ENCODE measurements at regions not wholly inside any gene's neighbourhood (a gene's known extent, or its start where the extent isn't known, plus 50 kb on each side); places are given as distances from the start of the nearest gene placed in this dataset.

- H3K4me3 ChIP-seq (ENCODE audit: low read depth, low read length) = no peak overlapping the region
- H3K27me3 ChIP-seq (ENCODE audit: control insufficient read depth, insufficient read depth, low read length) = no peaks in the 10 kb centered on the region
- DNase-seq (ENCODE audit: low read depth) = no peak
- no peak for TF ChIP-seq CTCF (IDR thresholded peaks at IDR 0.05; ENCODE audit: insufficient read depth, low read length, poor library complexity, severe bottlenecking)
- no peaks in the 10 kb centered on the region for H3K36me3 ChIP-seq (ENCODE audit: control insufficient read depth, insufficient read depth, low read length)
Observed at GRCh38 chr2:133658020-133658903, 90.0 kb upstream of the NCKAP5 start.

GRCh38 chr2:133660510-133660909 is 92.2 kb upstream of the NCKAP5 start:
- no peaks in the 10 kb centered on the region for H3K27me3 ChIP-seq (ENCODE audit: control insufficient read depth, insufficient read depth, low read length)
- no peak for DNase-seq (ENCODE audit: low read depth)
- TF ChIP-seq CTCF (IDR thresholded peaks at IDR 0.05; ENCODE audit: insufficient read depth, low read length, poor library complexity, severe bottlenecking) = no peak
- no peak overlapping the region for H3K4me3 ChIP-seq (ENCODE audit: low read depth, low read length)
- H3K36me3 ChIP-seq (ENCODE audit: control insufficient read depth, insufficient read depth, low read length) = no peaks in the 10 kb centered on the region

- DNase-seq (ENCODE audit: low read depth) = no peak
- Histone ChIP-seq H3K27me3 (ENCODE audit: control insufficient read depth, insufficient read depth, low read length) (no peaks in the 10 kb centered on the region), H3K4me3 (ENCODE audit: low read depth, low read length) (no peak overlapping the region), H3K36me3 (ENCODE audit: control insufficient read depth, insufficient read depth, low read length) (no peaks in the 10 kb centered on the region)
- no peak for TF ChIP-seq CTCF (IDR thresholded peaks at IDR 0.05; ENCODE audit: insufficient read depth, low read length, poor library complexity, severe bottlenecking)
Observed at GRCh38 chr2:133661392-133661791, 93.1 kb upstream of the NCKAP5 start.

GRCh38 chr2:133666621-133667020 is 98.4 kb upstream of the NCKAP5 start:
- no peak for DNase-seq (ENCODE audit: low read depth)
- H3K4me3 ChIP-seq (ENCODE audit: low read depth, low read length) = no peak overlapping the region
- no peaks in the 10 kb centered on the region for H3K27me3 ChIP-seq (ENCODE audit: control insufficient read depth, insufficient read depth, low read length)
- no peaks in the 10 kb centered on the region for H3K36me3 ChIP-seq (ENCODE audit: control insufficient read depth, insufficient read depth, low read length)
- TF ChIP-seq CTCF (IDR thresholded peaks at IDR 0.05; ENCODE audit: insufficient read depth, low read length, poor library complexity, severe bottlenecking) = no peak

GRCh38 chr2:133667085-133667484 is 98.8 kb upstream of the NCKAP5 start:
- Histone ChIP-seq H3K36me3 (ENCODE audit: control insufficient read depth, insufficient read depth, low read length) (no peaks in the 10 kb centered on the region), H3K27me3 (ENCODE audit: control insufficient read depth, insufficient read depth, low read length) (no peaks in the 10 kb centered on the region), H3K4me3 (ENCODE audit: low read depth, low read length) (no peak overlapping the region)
- peak; percentile 32 for DNase-seq (ENCODE audit: low read depth)
- no peak for TF ChIP-seq CTCF (IDR thresholded peaks at IDR 0.05; ENCODE audit: insufficient read depth, low read length, poor library complexity, severe bottlenecking)

- no peak for TF ChIP-seq CTCF (IDR thresholded peaks at IDR 0.05; ENCODE audit: insufficient read depth, low read length, poor library complexity, severe bottlenecking)
Observed at GRCh38 chr2:133667968-133668367, 99.7 kb upstream of the NCKAP5 start.

More at GRCh38 chr2:133667968-133668367, 99.7 kb upstream of the NCKAP5 start:
- H3K4me3 ChIP-seq (ENCODE audit: low read depth, low read length) = no peak overlapping the region
- no peaks in the 10 kb centered on the region for H3K27me3 ChIP-seq (ENCODE audit: control insufficient read depth, insufficient read depth, low read length)
- H3K36me3 ChIP-seq (ENCODE audit: control insufficient read depth, insufficient read depth, low read length) = no peaks in the 10 kb centered on the region
- no peak for DNase-seq (ENCODE audit: low read depth)

All from kidney epithelial cell (primary cell).